CD1c-positive myeloid dendritic cell (primary cell): ENCODE measurements at regions not wholly inside any gene's neighbourhood (a gene's known extent, or its start where the extent isn't known, plus 50 kb on each side); places are given as distances from the start of the nearest gene placed in this dataset.

Source experiments
- DNase-seq: peaks from one replicate; pipeline ENCODE4 v3.0.0-alpha.2; 2016; ENCODE audit errors: extremely low spot score

- DNase-seq, result no peak
These were observed 174.2 kb upstream of the PDE3A start for GRCh38 chr12:20194171-20194570.

GRCh38 chr12:20196767-20197166 lies 171.6 kb upstream of the PDE3A start:
- DNase-seq, result no peak

GRCh38 chr12:20197411-20197810 lies 170.9 kb upstream of the PDE3A start:
- no peak for DNase-seq

GRCh38 chr12:20199780-20200179 lies 168.6 kb upstream of the PDE3A start:
- no peak for DNase-seq

GRCh38 chr12:20201733-20202132 lies 166.6 kb upstream of the PDE3A start:
- DNase-seq, result no peak

GRCh38 chr12:20205854-20206253 lies 162.5 kb upstream of the PDE3A start:
- no peak for DNase-seq

- no peak for DNase-seq
These were observed 161.9 kb upstream of the PDE3A start for GRCh38 chr12:20206410-20206809.

- peak; percentile 73 for DNase-seq
These were observed 157.6 kb upstream of the PDE3A start for GRCh38 chr12:20210621-20211215.

GRCh38 chr12:20211541-20211940 lies 156.8 kb upstream of the PDE3A start:
- DNase-seq, result peak; percentile 18

- peak; percentile 57 for DNase-seq
These were observed 156.3 kb upstream of the PDE3A start for GRCh38 chr12:20211981-20212421.

- peak; percentile 49 for DNase-seq
These were observed 155.4 kb upstream of the PDE3A start for GRCh38 chr12:20212658-20213555.

GRCh38 chr12:20213723-20214625 lies 154.4 kb upstream of the PDE3A start:
- no peak for DNase-seq

- peak; percentile 45 for DNase-seq
These were observed 148.0 kb upstream of the PDE3A start for GRCh38 chr12:20220339-20220738.

GRCh38 chr12:20232931-20233675 lies 135.2 kb upstream of the PDE3A start:
- no peak for DNase-seq

- no peak for DNase-seq
These were observed 133.9 kb upstream of the PDE3A start for GRCh38 chr12:20234474-20234873.

GRCh38 chr12:20237091-20237490 lies 131.2 kb upstream of the PDE3A start:
- no peak for DNase-seq

GRCh38 chr12:20245491-20245890 lies 122.8 kb upstream of the PDE3A start:
- DNase-seq, result no peak

- no peak for DNase-seq
These were observed 119.7 kb upstream of the PDE3A start for GRCh38 chr12:20248646-20249045.

- no peak for DNase-seq
These were observed 117.6 kb upstream of the PDE3A start for GRCh38 chr12:20250761-20251160.

GRCh38 chr12:20257311-20257710 lies 111.0 kb upstream of the PDE3A start:
- DNase-seq, result no peak

- no peak for DNase-seq
These were observed 108.6 kb upstream of the PDE3A start for GRCh38 chr12:20259786-20260185.
